LHCN-M2 (cell line): ENCODE measurements at regions not wholly inside any gene's neighbourhood (a gene's known extent, or its start where the extent isn't known, plus 50 kb on each side); places are given as distances from the start of the nearest gene placed in this dataset.

Source experiments
- DNase-seq: peaks from one replicate; pipeline ENCODE4 v3.0.0-alpha.2; 2012; ENCODE audit warnings: low read depth

GRCh38 chr12:124397807-124398577, 103.1 kb downstream of the RFLNA start:
- DNase-seq: peak; percentile 55

DNA sequence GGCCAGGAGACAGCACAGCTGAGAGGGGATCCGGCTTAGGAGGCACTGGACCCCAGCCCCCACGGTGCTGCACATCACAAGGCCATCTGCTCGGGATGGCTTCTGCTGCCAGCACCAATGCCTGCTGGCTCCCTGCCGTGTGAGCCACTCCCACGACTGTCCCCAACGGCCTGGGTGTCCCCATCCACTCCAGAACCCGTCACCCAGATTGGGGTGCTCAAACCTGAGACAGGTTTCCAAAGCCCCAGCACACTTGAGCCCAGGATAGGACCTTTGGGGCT, 102.4 kb downstream of the RFLNA start:
- no peak for DNase-seq

GRCh38 chr12:124396544-124397398, 101.9 kb downstream of the RFLNA start:
- DNase-seq: no peak

GRCh38 chr12:124395986-124396385, 101.1 kb downstream of the RFLNA start:
- DNase-seq: no peak

DNA sequence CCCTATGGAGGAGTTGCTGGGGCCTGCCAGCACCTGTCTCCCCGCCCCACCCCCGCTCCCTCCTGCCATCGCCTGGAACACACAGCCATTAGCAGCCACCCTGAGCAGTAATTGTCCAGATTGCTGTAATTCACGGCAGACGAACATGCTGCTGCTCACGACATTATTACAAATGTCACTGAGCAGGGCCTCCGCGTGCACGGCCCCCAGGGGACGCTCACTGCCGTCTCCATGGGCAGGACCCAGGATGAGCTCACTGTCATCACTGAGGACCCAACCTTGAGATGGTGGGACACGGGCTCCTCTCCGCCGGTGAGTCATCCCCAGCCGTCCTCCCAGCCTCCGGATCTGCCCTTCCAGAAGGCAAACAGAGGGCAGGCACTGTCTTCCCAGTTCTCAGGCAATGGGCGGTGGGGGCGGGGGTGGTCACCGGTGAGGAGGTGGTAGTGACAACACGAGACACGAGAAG, 100.4 kb downstream of the RFLNA start:
- no peak for DNase-seq

DNA sequence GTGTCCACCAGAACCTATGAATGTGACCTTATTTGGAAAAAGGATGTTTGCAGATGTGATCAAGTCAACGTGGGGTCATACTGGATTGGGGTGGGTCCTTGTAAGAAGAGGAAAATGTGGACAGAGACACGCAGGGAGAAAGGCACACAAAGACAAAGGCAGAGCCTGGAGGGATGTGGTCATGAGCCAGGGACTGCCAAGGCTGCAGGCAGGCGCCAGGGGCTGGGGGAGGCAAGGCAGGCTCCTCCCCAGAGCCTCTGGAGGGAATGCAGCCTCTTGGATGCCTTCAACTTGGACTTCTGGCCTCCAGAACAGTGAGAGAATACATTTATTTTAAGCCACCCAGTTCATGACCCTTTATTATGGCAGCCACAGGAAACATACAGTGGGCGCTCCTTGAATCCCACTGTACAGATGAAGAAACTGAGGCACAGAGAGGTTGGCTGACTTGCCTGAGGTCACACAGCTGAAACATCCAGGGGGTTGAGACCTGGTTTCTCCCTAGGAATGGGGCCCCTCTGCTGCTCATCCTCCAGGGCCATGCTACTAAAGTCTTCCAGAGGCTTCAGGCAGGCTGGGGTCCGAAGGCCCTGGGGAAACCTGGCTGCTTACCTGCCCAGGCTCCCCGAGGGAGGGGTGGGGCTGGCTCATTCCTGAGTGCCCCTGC, 99.7 kb downstream of the RFLNA start:
- no peak for DNase-seq

GRCh38 chr12:124393831-124394230, 98.9 kb downstream of the RFLNA start:
- DNase-seq: no peak

DNA sequence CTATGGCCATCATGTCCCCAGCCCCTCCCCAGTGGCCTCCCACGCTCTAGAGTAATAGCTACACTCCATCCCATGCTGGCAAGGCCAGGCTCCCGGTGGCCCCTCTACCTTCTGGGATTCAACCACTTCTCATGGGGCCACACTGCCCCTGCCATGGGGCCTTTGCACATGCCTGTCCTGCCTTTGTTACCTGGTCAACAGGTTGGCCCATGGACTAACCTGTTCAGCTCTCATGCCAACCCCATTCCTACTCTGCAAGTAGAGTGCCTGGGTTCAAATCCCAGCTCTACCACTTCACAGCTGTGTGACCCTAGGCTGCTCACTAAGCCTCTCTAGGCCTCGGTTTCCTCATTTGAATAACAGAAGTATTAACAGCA, 98.5 kb downstream of the RFLNA start:
- DNase-seq: no peak

GRCh38 chr12:124392667-124393413, 97.9 kb downstream of the RFLNA start:
- DNase-seq: peak; percentile 92

DNA sequence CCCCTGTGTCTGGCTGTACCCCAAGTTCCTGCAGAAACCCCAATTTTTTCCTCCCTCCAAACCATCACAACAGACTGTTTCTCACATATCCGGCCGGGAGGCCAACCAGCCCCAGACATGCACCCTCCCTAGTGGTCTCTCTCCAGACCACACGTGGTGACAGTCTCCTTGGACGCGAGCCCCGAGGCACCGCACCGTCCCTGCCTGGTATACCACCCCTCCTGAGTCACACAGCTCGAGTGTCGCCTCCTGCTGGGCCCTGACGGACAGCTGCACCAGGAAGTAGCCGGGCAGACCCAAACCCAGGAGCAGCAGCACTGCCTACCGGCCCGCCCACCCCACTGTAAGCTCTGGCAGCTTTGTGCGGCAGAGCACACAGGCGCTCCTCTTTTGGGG, 97.4 kb downstream of the RFLNA start:
- DNase-seq: peak; percentile 69

- DNase-seq: peak; percentile 65
Observed at GRCh38 chr12:124391340-124392261, 96.7 kb downstream of the RFLNA start.

GRCh38 chr12:124390442-124391097, 95.7 kb downstream of the RFLNA start:
- DNase-seq: peak; percentile 78

- DNase-seq: no peak
Observed at GRCh38 chr12:124389725-124390441, 95.0 kb downstream of the RFLNA start.

GRCh38 chr12:124389138-124389724, 94.3 kb downstream of the RFLNA start:
- DNase-seq: peak; percentile 84

GRCh38 chr12:124388679-124389137, 93.8 kb downstream of the RFLNA start:
- peak; percentile 83 for DNase-seq

- DNase-seq: no peak
Observed at GRCh38 chr12:124388038-124388671, 93.3 kb downstream of the RFLNA start.

DNA sequence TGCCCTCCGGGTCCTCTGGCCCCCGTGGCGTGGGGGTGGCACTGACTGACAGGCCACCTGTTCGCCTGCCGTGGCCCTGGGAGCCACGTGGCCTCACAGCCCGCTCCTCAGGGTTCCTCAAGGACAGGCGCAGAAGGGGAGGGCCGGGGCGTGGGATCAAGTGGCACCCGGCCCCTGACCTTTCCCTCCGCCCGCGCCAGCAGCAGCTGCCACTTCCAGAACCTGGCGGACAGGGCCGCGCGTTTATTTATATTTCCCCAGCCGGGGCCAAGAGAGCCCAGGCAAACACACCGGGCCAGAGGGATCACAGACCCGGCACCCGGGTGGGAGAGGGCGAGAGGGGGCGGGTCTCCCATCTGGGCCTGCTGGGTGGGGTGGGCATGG, 92.6 kb downstream of the RFLNA start:
- peak; percentile 82 for DNase-seq
